ENCODE measurements at regions not wholly inside any gene's neighbourhood (a gene's known extent, or its start where the extent isn't known, plus 50 kb on each side); places are given as distances from the start of the nearest gene placed in this dataset.

- H2BK120ac ChIP-seq (replicated peaks; ENCODE audit: low read depth, low read length) = no peak overlapping the region
- no peak overlapping the region for H3K4me2 ChIP-seq (ENCODE audit: insufficient read depth in 1 of 2, low read depth in 2 of 2, low read length in 2 of 2)
- no peak overlapping the region for H3K4me3 ChIP-seq (ENCODE audit: extremely low read depth in 1 of 4, insufficient read depth in 2 of 4, low read depth in 3 of 4, low read length in 4 of 4)
- H3K9me3 ChIP-seq (ENCODE audit: insufficient read depth in 2 of 2, low read depth in 1 of 2, low read length in 1 of 2) = no peaks in the 10 kb centered on the region
- no peak overlapping the region for H2BK20ac ChIP-seq (ENCODE audit: low read length)
- WGBS, 2 experiments (ENCODE audit: extremely low coverage in 1 of 2, insufficient coverage in 1 of 2, insufficient read length in 1 of 2, insufficient replicate concordance in 2 of 2, low coverage in 1 of 2, low lambda C conversion rate in 2 of 2, missing lambda C conversion rate in 1 of 2) = 86% methylated on average over 7 of the region's 7 CpGs; no CpG with 5 or more reads in 1 of the 2 experiments
- no peak overlapping the region for H4K5ac ChIP-seq (ENCODE audit: insufficient read length, low read depth, low read length)
- no peak overlapping the region for H3K56ac ChIP-seq (replicated peaks; ENCODE audit: insufficient read length, low read depth, low read length)
- 0 out of 2 replicates have a peak overlapping the region, but pooled peaks have one; percentile 32 for H2AFZ ChIP-seq (ENCODE audit: low read length)
- FAIRE-seq (no peak), DNase-seq (ENCODE audit: low read depth in 1 of 2, low spot score in 2 of 2) (no peak)
- CTCF ChIA-PET (ENCODE audit: partially characterized antibody) = interaction anchor here (0.5 kb wide), 1 partner anchor 443 kb away, joined by 3 read pairs; no protein-coding TSS in a partner anchor
- POLR2A ChIA-PET (ENCODE audit: partially characterized antibody) = no interaction called here
- no peak overlapping the region for H3K18ac ChIP-seq (ENCODE audit: extremely low read depth, low read length)
- no peak overlapping the region for H3K9ac ChIP-seq (replicated peaks in 1 of 4; ENCODE audit: extremely low read depth in 1 of 4, low read depth in 3 of 4, low read length in 3 of 4)
- H2BK5ac ChIP-seq (ENCODE audit: low read depth, low read length) = no peak overlapping the region
- no peak overlapping the region for H3K14ac ChIP-seq (ENCODE audit: insufficient read length)
- no peaks in the 10 kb centered on the region for H3K36me3 ChIP-seq (ENCODE audit: control insufficient read depth in 2 of 4, insufficient read depth in 4 of 4, low read length in 3 of 4)
- H3K79me1 ChIP-seq (ENCODE audit: low read depth, low read length) = no peaks in the 10 kb centered on the region
- no peak overlapping the region for H2BK15ac ChIP-seq (ENCODE audit: low read length)
- H3K23me2 ChIP-seq (ENCODE audit: low read depth, low read length) = no peaks in the 10 kb centered on the region
- H4K8ac ChIP-seq (ENCODE audit: extremely low read depth, insufficient read depth, low read length) = no peak overlapping the region
- H3K79me2 ChIP-seq (ENCODE audit: control insufficient read depth in 1 of 2, insufficient read depth in 2 of 2, low read length in 2 of 2) = no peaks in the 10 kb centered on the region
- no peaks in the 10 kb centered on the region for H3K27me3 ChIP-seq (replicated peaks in 1 of 4; ENCODE audit: control insufficient read depth in 3 of 4, extremely low read depth in 1 of 4, insufficient read depth in 3 of 4, low read length in 3 of 4)
- H3K27ac ChIP-seq (ENCODE audit: low read depth, low read length) = no peak overlapping the region
- no peak overlapping the region for H2BK12ac ChIP-seq (ENCODE audit: low read depth, low read length)
- no peaks in the 10 kb centered on the region for H4K20me1 ChIP-seq (replicated peaks in 1 of 2; ENCODE audit: control insufficient read depth in 1 of 2, insufficient read depth in 2 of 2, low read length in 2 of 2)
- no peak overlapping the region for H3K23ac ChIP-seq (ENCODE audit: insufficient read length)
- H3K4ac ChIP-seq (replicated peaks; ENCODE audit: insufficient read length, low read depth, low read length) = no peak overlapping the region
- 0 out of 7 replicates have a peak, but pooled peaks cover 0 to 2% (median 0%) of the 10 kb centered on the region in 4 experiments for H3K4me1 ChIP-seq (replicated peaks in 1 of 4; ENCODE audit: control insufficient read depth in 3 of 4, insufficient read depth in 4 of 4, low read length in 3 of 4)
- no peak overlapping the region for H4K91ac ChIP-seq (replicated peaks; ENCODE audit: insufficient read length, low read length)
- H2AK5ac ChIP-seq (ENCODE audit: low read depth, low read length) = no peak overlapping the region
- TF ChIP-seq SIN3A (conservative IDR thresholded peaks at IDR 0.05 in 1 of 2, IDR thresholded peaks at IDR 0.05 in 1 of 2; ENCODE audit: low read depth in 1 of 2, low read length in 2 of 2) (no peak), CTBP2 (IDR thresholded peaks at IDR 0.05; ENCODE audit: borderline replicate concordance, insufficient read depth, insufficient read length, low read length) (no peak), TAF7 (optimal IDR thresholded peaks at IDR 0.05; ENCODE audit: borderline replicate concordance, low read depth, low read length) (no peak), TEAD4 (IDR thresholded peaks at IDR 0.05; ENCODE audit: low read depth, low read length) (no peak), CHD2 (IDR thresholded peaks at IDR 0.05; ENCODE audit: low read length) (no peak), BCL11A (IDR thresholded peaks at IDR 0.05; ENCODE audit: low read depth in 2 of 2, low read length in 2 of 2) (no peak), EP300 (IDR thresholded peaks at IDR 0.05; ENCODE audit: borderline replicate concordance in 1 of 2, low read depth in 2 of 2, low read length in 2 of 2) (no peak), ZNF274 (IDR thresholded peaks at IDR 0.05; ENCODE audit: borderline replicate concordance, extremely low read depth, low read length) (no peak), PHF8 (conservative IDR thresholded peaks at IDR 0.05; ENCODE audit: low read depth, low read length) (no peak)
These were observed 347.0 kb downstream of the BTBD3 start for GRCh38 chr20:12264711-12265110.

Data from H1 (cell line).